IPS-15b (cell line): ENCODE measurements at regions not wholly inside any gene's neighbourhood (a gene's known extent, or its start where the extent isn't known, plus 50 kb on each side); places are given as distances from the start of the nearest gene placed in this dataset.
"Not testable (repeated sequence)": the region's sequence is repeated elsewhere in the genome, so short reads cannot be mapped to it uniquely, and the experiment has no call there.

ENCODE experiments used
- H3K27me3 ChIP-seq: one replicate; pipeline ENCODE4 v1.6.1; 2013; ENCODE audit warnings: low read length; ENCODE audit not compliant: control insufficient read depth, insufficient read depth
- H3K36me3 ChIP-seq: one replicate; pipeline ENCODE4 v1.6.1; 2013; ENCODE audit warnings: low read length; ENCODE audit not compliant: control insufficient read depth, insufficient read depth
- H3K4me1 ChIP-seq: one replicate; pipeline ENCODE4 v1.6.1; 2013; ENCODE audit warnings: mild to moderate bottlenecking, low read length; ENCODE audit not compliant: control insufficient read depth, insufficient read depth
- H3K4me3 ChIP-seq: one replicate; pipeline ENCODE4 v1.5.1; 2013; ENCODE audit warnings: low read depth, low read length
- H3K9ac ChIP-seq: one replicate; pipeline ENCODE4 v1.6.1; 2013; ENCODE audit warnings: low read depth, mild to moderate bottlenecking, low read length
- H3K9me3 ChIP-seq: one replicate; pipeline ENCODE4 v1.6.1; 2013; ENCODE audit warnings: mild to moderate bottlenecking, low read length; ENCODE audit not compliant: control insufficient read depth, insufficient read depth

GRCh38 chr9:97132865-97133264, 93.9 kb upstream of the CTSV start:
- H3K4me1 ChIP-seq: no peaks in the 10 kb centered on the region
- H3K9me3 ChIP-seq: no peaks in the 10 kb centered on the region
- no peak overlapping the region for H3K9ac ChIP-seq
- no peak overlapping the region for H3K4me3 ChIP-seq
- H3K36me3 ChIP-seq: peaks cover 44% of the 10 kb centered on the region
- H3K27me3 ChIP-seq: no peaks in the 10 kb centered on the region

DNA sequence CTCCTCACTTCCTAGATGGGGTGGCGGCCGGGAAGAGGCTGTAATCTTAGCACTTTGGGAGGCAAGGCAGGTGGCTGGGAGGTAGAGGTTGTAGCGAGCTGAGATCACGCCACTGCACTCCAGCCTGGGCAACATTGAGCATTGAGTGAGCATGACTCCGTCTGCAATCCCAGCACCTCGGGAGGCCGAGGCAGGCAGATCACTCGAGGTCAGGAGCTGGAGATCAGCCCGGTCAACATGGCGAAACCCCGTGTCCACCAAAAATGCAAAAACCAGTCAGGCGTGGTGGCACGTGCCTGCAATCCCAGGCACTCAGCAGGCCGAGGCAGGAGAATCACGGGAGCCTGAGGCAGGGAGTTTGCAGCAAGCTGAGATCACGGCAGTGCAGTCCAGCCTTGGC, 91.9 kb upstream of the CTSV start:
- not testable (repeated sequence) for H3K4me1 ChIP-seq, H3K27me3 ChIP-seq, H3K4me3 ChIP-seq, H3K9ac ChIP-seq, H3K9me3 ChIP-seq
- peaks cover 37% of the 10 kb centered on the region for H3K36me3 ChIP-seq

- not testable (repeated sequence) for H3K27me3 ChIP-seq, H3K9me3 ChIP-seq, H3K9ac ChIP-seq, H3K4me1 ChIP-seq, H3K4me3 ChIP-seq
- peaks cover 37% of the 10 kb centered on the region for H3K36me3 ChIP-seq
Measured at GRCh38 chr9:97130387-97130786, 91.4 kb upstream of the CTSV start.

DNA sequence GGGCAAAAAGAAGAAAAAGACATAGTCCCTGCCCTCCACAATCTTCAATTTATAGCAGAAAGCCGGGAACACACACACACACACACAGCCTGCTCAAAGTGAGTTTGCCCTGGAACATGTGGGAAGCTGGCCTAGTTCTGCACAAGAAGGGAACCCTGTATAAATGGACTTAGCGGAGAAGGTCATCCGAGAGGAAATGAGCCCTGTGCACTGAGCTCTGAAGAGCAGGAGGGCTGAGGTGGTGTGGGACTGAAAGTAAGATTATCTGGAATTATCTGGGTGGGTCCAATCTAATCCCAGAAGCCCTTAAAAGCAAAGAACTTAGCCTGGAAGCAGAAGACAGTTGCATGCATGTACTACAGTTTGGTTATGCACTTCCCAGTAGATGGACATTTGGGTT, 90.0 kb upstream of the CTSV start:
- no peaks in the 10 kb centered on the region for H3K4me1 ChIP-seq
- H3K9me3 ChIP-seq: no peaks in the 10 kb centered on the region
- no peak overlapping the region for H3K9ac ChIP-seq
- H3K36me3 ChIP-seq: peaks cover 36% of the 10 kb centered on the region
- H3K4me3 ChIP-seq: no peak overlapping the region
- H3K27me3 ChIP-seq: no peaks in the 10 kb centered on the region

DNA sequence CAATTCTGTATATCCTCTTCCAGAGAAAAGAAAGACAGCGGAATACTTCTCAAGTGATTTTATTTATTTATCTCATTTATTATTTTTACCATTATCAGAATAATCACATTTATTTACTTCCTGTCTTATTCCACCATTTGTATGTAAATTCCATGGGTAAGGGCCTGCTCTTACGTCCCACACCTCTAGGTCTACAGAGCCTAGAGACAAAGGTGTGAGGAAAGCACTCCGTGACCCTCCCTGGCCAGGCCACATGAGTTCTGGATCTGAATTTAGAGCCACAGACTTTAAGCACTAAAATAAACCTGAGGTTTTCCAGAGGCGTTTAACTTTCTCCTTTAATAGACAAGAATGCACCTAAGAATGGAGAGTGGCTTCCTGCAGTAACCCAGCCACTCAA, 85.3 kb upstream of the CTSV start:
- Histone ChIP-seq H3K4me3 (no peak overlapping the region), H3K9ac (no peak overlapping the region), H3K9me3 (no peaks in the 10 kb centered on the region), H3K36me3 (peaks cover 15% of the 10 kb centered on the region), H3K4me1 (no peaks in the 10 kb centered on the region), H3K27me3 (no peaks in the 10 kb centered on the region)

DNA sequence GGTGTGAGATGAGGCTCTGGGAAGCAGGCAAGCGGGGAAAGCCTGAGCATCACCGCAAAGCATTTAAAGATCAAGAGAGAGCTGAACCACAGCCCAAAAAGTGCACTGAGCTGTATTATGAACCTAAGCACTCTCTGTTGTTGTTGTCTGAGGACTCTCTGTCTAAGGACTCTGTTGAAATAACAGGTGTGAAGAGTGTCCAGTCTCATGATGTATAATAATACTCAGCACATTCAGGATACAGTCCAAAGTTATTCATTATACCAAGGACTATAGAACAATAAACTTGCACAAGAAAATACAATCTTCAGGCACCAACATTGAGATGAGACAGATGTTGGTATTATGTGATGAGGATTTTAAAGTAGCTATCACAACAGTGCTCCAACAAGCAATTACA, 71.8 kb upstream of the CTSV start:
- Histone ChIP-seq H3K4me3 (no peak overlapping the region), H3K4me1 (no peaks in the 10 kb centered on the region), H3K9me3 (no peaks in the 10 kb centered on the region), H3K36me3 (no peaks in the 10 kb centered on the region), H3K9ac (no peak overlapping the region), H3K27me3 (no peaks in the 10 kb centered on the region)

DNA sequence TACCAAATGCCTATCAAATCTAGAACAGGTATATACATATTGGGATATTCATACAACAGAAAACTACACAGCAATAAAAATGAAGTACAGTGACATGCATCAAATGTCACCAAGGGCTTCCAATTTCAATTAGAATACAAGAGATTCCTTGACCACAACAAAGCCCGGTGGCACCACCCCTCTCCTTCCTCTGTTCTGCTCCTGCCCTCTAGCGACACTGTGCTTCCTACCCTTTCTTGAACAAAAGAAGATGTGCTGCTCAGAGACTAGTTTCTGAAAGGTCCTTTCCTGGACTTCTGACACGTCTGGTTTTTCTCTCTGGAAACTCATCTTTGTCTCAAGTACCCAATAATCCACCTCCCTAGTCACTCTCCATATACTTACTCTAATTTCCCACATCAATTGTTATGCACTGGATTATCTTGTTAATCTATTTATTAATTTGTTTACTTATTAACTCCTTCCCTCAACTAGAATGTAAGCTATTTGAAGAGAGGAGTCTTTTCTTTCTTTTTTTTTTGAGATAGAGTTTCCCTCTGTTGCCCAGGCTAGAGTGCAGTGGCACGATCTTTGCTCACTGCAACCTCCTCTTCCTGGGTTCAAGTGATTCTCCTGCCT, 70.4 kb upstream of the CTSV start:
- Histone ChIP-seq H3K9ac (no peak overlapping the region), H3K9me3 (no peaks in the 10 kb centered on the region), H3K4me3 (no peak overlapping the region), H3K4me1 (no peaks in the 10 kb centered on the region), H3K27me3 (no peaks in the 10 kb centered on the region), H3K36me3 (no peaks in the 10 kb centered on the region)

DNA sequence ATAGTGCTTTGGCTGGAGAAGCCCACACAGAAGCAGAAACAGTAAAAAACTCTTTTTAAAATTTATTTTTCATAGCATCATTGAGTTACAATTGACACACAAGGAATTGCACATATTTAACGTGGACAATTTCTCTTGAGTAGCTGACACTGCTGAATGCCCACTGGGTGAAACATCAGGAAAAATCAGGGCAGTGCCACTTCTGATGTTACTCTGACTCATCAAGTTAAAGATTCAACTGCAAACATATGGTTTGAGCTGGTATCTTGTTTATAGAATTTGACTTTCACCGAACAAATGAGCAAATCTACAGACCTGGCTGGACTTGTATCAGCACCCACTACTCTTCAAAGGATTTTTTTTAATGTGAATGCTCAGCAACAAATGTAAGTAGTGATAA, 66.3 kb upstream of the CTSV start:
- H3K36me3 ChIP-seq, H3K9me3 ChIP-seq, H3K4me1 ChIP-seq, H3K9ac ChIP-seq, H3K27me3 ChIP-seq, H3K4me3 ChIP-seq: not testable (repeated sequence)

GRCh38 chr9:97103613-97104383, 64.9 kb upstream of the CTSV start:
- H3K27me3 ChIP-seq, H3K4me1 ChIP-seq, H3K36me3 ChIP-seq, H3K9ac ChIP-seq, H3K4me3 ChIP-seq, H3K9me3 ChIP-seq: not testable (repeated sequence)

DNA sequence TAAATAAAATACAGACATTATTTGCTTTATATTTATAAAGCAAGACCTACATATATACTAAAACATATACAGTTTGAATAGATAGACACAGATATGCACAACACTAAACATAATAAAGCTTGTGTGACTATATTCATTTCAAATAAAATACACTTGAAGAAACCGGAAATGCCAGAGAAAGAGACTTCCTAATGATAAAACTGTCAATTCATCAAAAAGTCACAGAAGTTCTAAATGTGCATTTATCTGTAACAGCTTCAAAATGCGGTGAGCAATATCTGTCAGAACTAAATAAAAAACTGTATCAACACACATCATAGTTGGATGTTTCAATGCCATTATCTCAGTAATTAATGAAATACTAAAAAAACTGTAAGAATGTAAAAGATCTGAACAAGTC, 60.6 kb upstream of the CTSV start:
- H3K27me3 ChIP-seq, H3K4me3 ChIP-seq, H3K9ac ChIP-seq, H3K4me1 ChIP-seq, H3K9me3 ChIP-seq, H3K36me3 ChIP-seq: not testable (repeated sequence)

DNA sequence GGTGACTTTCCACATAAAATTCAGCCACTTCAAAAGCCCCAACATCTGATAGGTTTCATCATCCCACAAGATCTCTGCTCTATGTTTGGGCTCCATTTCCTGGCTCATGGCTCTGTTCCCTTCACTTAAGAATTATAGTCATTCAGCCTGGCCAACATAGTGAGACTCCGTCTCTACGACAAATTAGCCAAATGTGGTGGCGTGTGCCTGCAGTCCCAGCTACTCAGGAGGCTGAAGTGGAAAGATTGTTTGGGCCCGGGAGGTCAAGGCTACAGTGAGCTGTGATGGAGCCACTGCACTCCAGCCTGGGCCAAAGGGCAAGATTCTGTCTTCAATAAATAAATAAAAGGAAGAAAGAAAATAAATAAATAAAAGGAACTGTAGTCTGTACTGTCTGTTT, 57.9 kb upstream of the CTSV start:
- Histone ChIP-seq H3K9me3 (no peaks in the 10 kb centered on the region), H3K9ac (no peak overlapping the region), H3K4me1 (no peaks in the 10 kb centered on the region), H3K36me3 (no peaks in the 10 kb centered on the region), H3K4me3 (no peak overlapping the region), H3K27me3 (no peaks in the 10 kb centered on the region)

DNA sequence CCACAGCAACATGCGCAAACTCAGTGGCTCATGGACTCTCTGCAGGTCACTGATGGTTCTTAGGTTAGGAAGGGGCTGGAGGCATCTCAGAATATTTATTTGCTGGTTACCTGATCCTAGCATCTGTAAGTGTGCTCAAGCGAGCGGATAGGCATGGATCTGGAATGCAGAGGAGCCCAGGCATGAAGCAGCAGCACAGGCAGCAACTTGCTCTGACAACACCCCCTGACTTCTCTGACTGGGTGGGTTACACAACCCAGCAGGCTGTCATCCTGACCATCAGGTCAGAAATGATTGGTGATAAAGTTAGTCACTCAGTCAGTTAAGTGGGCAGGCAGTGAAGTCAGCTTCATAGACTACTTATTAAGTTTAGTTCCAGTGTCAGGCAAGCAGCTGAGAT, 50.4 kb upstream of the CTSV start:
- not testable (repeated sequence) for H3K27me3 ChIP-seq, H3K36me3 ChIP-seq, H3K9ac ChIP-seq, H3K4me3 ChIP-seq, H3K4me1 ChIP-seq, H3K9me3 ChIP-seq
